ENCODE measurements at regions not wholly inside any gene's neighbourhood (a gene's known extent, or its start where the extent isn't known, plus 50 kb on each side); places are given as distances from the start of the nearest gene placed in this dataset.

DNA sequence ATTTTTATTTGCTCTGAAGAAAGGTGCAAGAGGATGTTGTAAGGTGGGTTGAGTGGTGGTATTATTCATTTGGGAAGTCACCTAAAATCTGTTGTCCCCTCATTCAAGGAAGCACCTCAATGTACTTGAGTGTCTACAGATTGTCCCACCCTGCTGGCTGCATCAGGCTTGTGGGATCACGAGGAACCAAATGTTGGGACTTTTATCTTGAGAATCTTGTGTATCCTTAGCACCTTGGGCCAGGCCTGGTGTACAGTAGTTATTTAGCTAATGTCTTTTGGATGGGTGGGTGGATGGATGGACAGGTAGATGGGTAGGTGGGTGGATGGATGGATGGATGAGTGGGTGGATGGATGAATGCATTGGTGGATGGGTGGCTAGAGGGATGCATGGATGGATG is 519.3 kb downstream of the BCL11B start:
- DNase-seq (ENCODE audit: low spot score), result no peak
- no peak for TF ChIP-seq CTCF (IDR thresholded peaks at IDR 0.05; ENCODE audit: borderline replicate concordance, control extremely low read depth, extremely low read depth, insufficient read depth, missing control alignments)
- in situ Hi-C loops (cut with MboI; ENCODE audit: low sequenced_read_pairs, unreplicated experiment), result no loop called here

GRCh38 chr14:98754343-98755020 is 517.5 kb downstream of the BCL11B start:
- no peak for DNase-seq (ENCODE audit: low spot score)
- in situ Hi-C loops (cut with MboI; ENCODE audit: low sequenced_read_pairs, unreplicated experiment), result no loop called here

DNA sequence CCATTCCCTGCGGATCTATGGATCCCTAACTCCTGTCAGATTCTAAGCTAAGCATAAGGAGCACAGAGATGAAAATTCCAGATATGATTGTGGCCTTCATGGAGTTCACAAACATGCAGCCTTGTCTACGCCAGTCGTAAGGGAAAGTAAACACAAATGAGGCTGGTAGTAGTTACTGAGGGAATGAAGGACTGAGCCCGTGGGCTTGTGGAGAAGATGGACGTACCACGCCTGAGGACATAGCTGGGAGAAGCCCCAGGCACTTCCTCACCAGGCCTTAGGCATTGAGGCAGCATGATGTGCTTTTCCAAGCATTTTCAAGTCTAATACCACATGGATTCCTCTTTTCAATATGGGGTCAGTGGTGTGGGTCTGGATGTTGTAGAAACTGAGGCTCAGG is 515.2 kb downstream of the BCL11B start:
- in situ Hi-C loops (cut with MboI; ENCODE audit: low sequenced_read_pairs, unreplicated experiment), result no loop called here
- no peak for TF ChIP-seq CTCF (IDR thresholded peaks at IDR 0.05; ENCODE audit: borderline replicate concordance, control extremely low read depth, extremely low read depth, insufficient read depth, missing control alignments)
- DNase-seq (ENCODE audit: low spot score), result no peak

More at GRCh38 chr14:98754343-98755020, 517.5 kb downstream of the BCL11B start:
- TF ChIP-seq CTCF (IDR thresholded peaks at IDR 0.05; ENCODE audit: borderline replicate concordance, control extremely low read depth, extremely low read depth, insufficient read depth, missing control alignments), result no peak

DNA sequence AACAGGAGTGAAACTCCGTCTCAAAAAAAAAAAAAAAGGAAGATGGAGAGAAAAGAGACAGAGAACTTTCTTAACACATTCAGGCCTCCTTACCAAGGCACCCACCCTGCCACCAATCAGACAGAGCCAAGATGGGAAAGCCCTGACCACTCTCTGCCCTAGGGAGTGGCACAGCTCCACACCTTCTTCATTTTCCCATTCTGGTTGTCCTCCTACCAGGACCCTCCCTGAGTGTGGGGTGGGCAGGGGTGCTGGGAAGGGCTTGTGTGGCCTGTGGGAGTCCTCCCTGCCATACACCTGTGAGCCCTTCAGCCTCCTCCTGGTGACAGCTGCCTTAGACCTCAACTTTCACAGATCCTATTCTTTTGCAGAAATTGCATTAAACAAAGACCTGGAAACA is 513.6 kb downstream of the BCL11B start:
- in situ Hi-C loops (cut with MboI; ENCODE audit: low sequenced_read_pairs, unreplicated experiment), result no loop called here
- DNase-seq (ENCODE audit: low spot score), result no peak
- TF ChIP-seq CTCF (IDR thresholded peaks at IDR 0.05; ENCODE audit: borderline replicate concordance, control extremely low read depth, extremely low read depth, insufficient read depth, missing control alignments), result no peak

- no peak for DNase-seq (ENCODE audit: low spot score)
- TF ChIP-seq CTCF (IDR thresholded peaks at IDR 0.05; ENCODE audit: borderline replicate concordance, control extremely low read depth, extremely low read depth, insufficient read depth, missing control alignments), result no peak
- in situ Hi-C loops (cut with MboI; ENCODE audit: low sequenced_read_pairs, unreplicated experiment), result no loop called here
These were observed 510.0 kb downstream of the BCL11B start for GRCh38 chr14:98761993-98762392.

DNA sequence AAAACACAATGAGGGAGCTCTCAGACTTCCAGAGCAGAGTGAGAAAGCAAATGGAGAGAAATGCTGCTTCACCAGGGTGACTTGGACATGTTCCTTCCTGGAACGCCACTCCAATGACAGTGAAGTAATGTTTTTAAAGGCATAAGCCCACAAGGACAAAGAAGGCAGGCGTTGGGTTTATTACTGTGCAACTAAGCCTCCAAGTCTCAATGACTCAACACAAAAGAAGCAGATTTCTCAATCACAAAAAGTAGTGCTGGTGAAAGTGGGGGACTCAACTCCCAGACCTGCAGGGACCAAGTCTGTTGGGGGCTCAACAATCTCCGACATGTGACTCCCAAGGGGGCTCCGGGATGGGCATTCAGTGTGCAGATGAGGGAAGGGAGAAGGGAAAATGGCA is 505.2 kb downstream of the BCL11B start:
- in situ Hi-C loops (cut with MboI; ENCODE audit: low sequenced_read_pairs, unreplicated experiment), result no loop called here
- no peak for TF ChIP-seq CTCF (IDR thresholded peaks at IDR 0.05; ENCODE audit: borderline replicate concordance, control extremely low read depth, extremely low read depth, insufficient read depth, missing control alignments)
- DNase-seq (ENCODE audit: low spot score), result no peak
